H1 (cell line): ENCODE measurements at regions not wholly inside any gene's neighbourhood (a gene's known extent, or its start where the extent isn't known, plus 50 kb on each side); places are given as distances from the start of the nearest gene placed in this dataset.

ENCODE experiments used
- CTCF ChIA-PET: fragments of 300-600 bp; sonication (Branson Sonifier 250); formaldehyde crosslinking; loops from one replicate; lab custom pipeline; 2021; ENCODE audit not compliant: partially characterized antibody; lab: Charles Lee
- POLR2A ChIA-PET: fragments of 300-600 bp; sonication (Branson Sonifier 250); formaldehyde crosslinking; loops from one replicate; lab custom pipeline; 2021; ENCODE audit warnings: inconsistent platforms; ENCODE audit not compliant: partially characterized antibody; lab: Charles Lee
- DNase-seq, 2 experiments: peaks; one replicate each; pipeline versions ENCODE4 v3.0.0 to v3.0.0-alpha.2; 2010 to 2022; ENCODE audit warnings: low spot score in 2 of 2, low read depth in 1 of 2, mixed read lengths in 1 of 2
- FAIRE-seq: peaks from 2 replicates; lab custom pipeline; 2011; peaks lifted over from hg19 to GRCh38; lab: Jason Lieb, UNC
- H2AFZ ChIP-seq: 2 replicates; pipeline ENCODE4 v1.8.1; 2012; ENCODE audit warnings: low read length, inconsistent platforms
- H2AK5ac ChIP-seq: 2 replicates; pipeline ENCODE4 v1.6.1; 2013; ENCODE audit warnings: low read depth, low read length
- H2BK120ac ChIP-seq: replicated peaks from 2 replicates; pipeline ENCODE3; 2013; ENCODE audit warnings: low read depth, low read length, inconsistent platforms
- H2BK12ac ChIP-seq: 2 replicates; pipeline ENCODE4 v1.6.1; 2013; ENCODE audit warnings: low read depth, low read length
- H2BK15ac ChIP-seq: 2 replicates; pipeline ENCODE4 v1.6.1; 2013; ENCODE audit warnings: low read length
- H2BK20ac ChIP-seq: 2 replicates; pipeline ENCODE4 v1.6.1; 2013; ENCODE audit warnings: low read length
- H2BK5ac ChIP-seq: 2 replicates; pipeline ENCODE4 v1.6.1; 2013; ENCODE audit warnings: low read depth, low read length
- H3K14ac ChIP-seq: 2 replicates; pipeline ENCODE4 v1.6.1; 2013; ENCODE audit warnings: inconsistent platforms; ENCODE audit not compliant: insufficient read length
- H3K18ac ChIP-seq: 2 replicates; pipeline ENCODE4 v1.6.1; 2013; ENCODE audit warnings: low read length; ENCODE audit errors: extremely low read depth
- H3K23ac ChIP-seq: 2 replicates; pipeline ENCODE4 v1.6.1; 2013; ENCODE audit warnings: inconsistent platforms; ENCODE audit not compliant: insufficient read length
- H3K23me2 ChIP-seq: 2 replicates; pipeline ENCODE4 v1.6.1; 2013; ENCODE audit warnings: low read depth, low read length
- H3K27ac ChIP-seq: 2 replicates; pipeline ENCODE4 v1.6.1; 2011; ENCODE audit warnings: low read depth, low read length, inconsistent platforms
- H3K27me3 ChIP-seq, 4 experiments: replicated peaks in 1 of 4; 1 replicate in 1 of 4; 2 replicates in 3 of 4; pipeline versions ENCODE4 v1.6.1 to v1.8.1; 2011 to 2013; ENCODE audit warnings: low read length in 3 of 4, mild to moderate bottlenecking in 3 of 4, inconsistent platforms in 2 of 4, mixed read lengths in 2 of 4, moderate library complexity in 1 of 4; ENCODE audit not compliant: control insufficient read depth in 3 of 4, insufficient read depth in 3 of 4; ENCODE audit errors: extremely low read depth in 1 of 4
- H3K36me3 ChIP-seq, 4 experiments: 2 replicates each; pipeline versions ENCODE4 v1.6.1 to v1.8.1; 2011 to 2013; ENCODE audit warnings: mild to moderate bottlenecking in 4 of 4, low read length in 3 of 4, moderate library complexity in 2 of 4, control low read depth in 1 of 4, inconsistent platforms in 1 of 4; ENCODE audit not compliant: insufficient read depth in 4 of 4, control insufficient read depth in 2 of 4
- H3K4ac ChIP-seq: replicated peaks from 2 replicates; pipeline ENCODE3; 2013; ENCODE audit warnings: low read length, low read depth, mixed read lengths, inconsistent platforms; ENCODE audit not compliant: insufficient read length
- H3K4me1 ChIP-seq, 4 experiments: replicated peaks in 1 of 4; 1 replicate in 1 of 4; 2 replicates in 3 of 4; pipeline versions ENCODE4 v1.6.1 to v1.8.1; 2011 to 2013; ENCODE audit warnings: low read length in 3 of 4, inconsistent platforms in 2 of 4, mixed read lengths in 1 of 4; ENCODE audit not compliant: insufficient read depth in 4 of 4, control insufficient read depth in 3 of 4
- H3K4me2 ChIP-seq, 2 experiments: 2 replicates each; pipeline versions ENCODE4 v1.6.1 to v1.8.1; 2011 to 2013; ENCODE audit warnings: low read depth in 2 of 2, low read length in 2 of 2, control low read depth in 1 of 2, inconsistent platforms in 1 of 2, mild to moderate bottlenecking in 1 of 2; ENCODE audit not compliant: insufficient read depth in 1 of 2
- H3K4me3 ChIP-seq, 4 experiments: fragments of 200-600, 300-600 bp in 1 of 4; sonication (generic), shearing (Covaris generic), sonication (Bioruptor Twin) in 1 of 4; 2 replicates each; pipeline versions ENCODE4 v1.5.1 to v1.8.1; 2011 to 2016; ENCODE audit warnings: low read length in 4 of 4, low read depth in 3 of 4, control low read depth in 2 of 4, inconsistent platforms in 2 of 4, mild to moderate bottlenecking in 2 of 4, mixed read lengths in 1 of 4, moderate library complexity in 1 of 4; ENCODE audit not compliant: insufficient read depth in 2 of 4; ENCODE audit errors: extremely low read depth in 1 of 4
- H3K56ac ChIP-seq: replicated peaks from 2 replicates; pipeline ENCODE3; 2013; ENCODE audit warnings: low read depth, mild to moderate bottlenecking, mixed read lengths, low read length, inconsistent platforms; ENCODE audit not compliant: insufficient read length
- H3K79me1 ChIP-seq: 2 replicates; pipeline ENCODE4 v1.6.1; 2013; ENCODE audit warnings: low read depth, low read length, control low read depth
- H3K79me2 ChIP-seq, 2 experiments: 2 replicates each; pipeline versions ENCODE4 v1.6.1 to v1.8.1; 2012 to 2013; ENCODE audit warnings: low read length in 2 of 2, mild to moderate bottlenecking in 2 of 2, inconsistent platforms in 1 of 2; ENCODE audit not compliant: insufficient read depth in 2 of 2, control insufficient read depth in 1 of 2
- H3K9ac ChIP-seq, 4 experiments: replicated peaks in 1 of 4; 1 replicate in 1 of 4; 2 replicates in 3 of 4; pipeline versions ENCODE4 v1.6.1 to v1.8.1; 2011 to 2013; ENCODE audit warnings: low read depth in 3 of 4, low read length in 3 of 4, control low read depth in 2 of 4, mild to moderate bottlenecking in 2 of 4, moderate library complexity in 2 of 4, inconsistent platforms in 1 of 4; ENCODE audit errors: extremely low read depth in 1 of 4
- H3K9me3 ChIP-seq, 2 experiments: 2 replicates each; pipeline versions ENCODE4 v1.6.1 to v1.8.1; 2012 to 2013; ENCODE audit warnings: mild to moderate bottlenecking in 2 of 2, moderate library complexity in 2 of 2, control low read depth in 1 of 2, inconsistent platforms in 1 of 2, low read depth in 1 of 2, low read length in 1 of 2, mixed read lengths in 1 of 2; ENCODE audit not compliant: insufficient read depth in 2 of 2
- H4K20me1 ChIP-seq, 2 experiments: replicated peaks in 1 of 2; 2 replicates each; pipeline versions ENCODE3 to v1.8.1; 2011 to 2013; ENCODE audit warnings: inconsistent platforms in 2 of 2, low read length in 2 of 2, mild to moderate bottlenecking in 1 of 2; ENCODE audit not compliant: insufficient read depth in 2 of 2, control insufficient read depth in 1 of 2
- H4K5ac ChIP-seq: 2 replicates; pipeline ENCODE4 v1.6.1; 2013; ENCODE audit warnings: low read length, low read depth, mixed read lengths, inconsistent platforms; ENCODE audit not compliant: insufficient read length
- H4K8ac ChIP-seq: 2 replicates; pipeline ENCODE4 v1.8.0; 2013; ENCODE audit warnings: mild to moderate bottlenecking, moderate library complexity, low read length, inconsistent platforms; ENCODE audit not compliant: insufficient read depth; ENCODE audit errors: extremely low read depth
- H4K91ac ChIP-seq: replicated peaks from 2 replicates; pipeline ENCODE3; 2013; ENCODE audit warnings: low read length, mixed read lengths, inconsistent platforms; ENCODE audit not compliant: insufficient read length
- CBX5 ChIP-seq: fragments of 300-800, 300-1000 bp; sonication (generic); IDR thresholded peaks from 2 replicates; pipeline ENCODE4 v1.7.1; 2016; ENCODE audit warnings: antibody characterized with exemption, low read length, low read depth
- CHD2 ChIP-seq: IDR thresholded peaks from 2 replicates; pipeline ENCODE4 v1.6.1; 2012; ENCODE audit warnings: low read length, improper control_type of control experiment
- CREB1 ChIP-seq: IDR thresholded peaks from 2 replicates; pipeline ENCODE4 v1.6.1; 2012; ENCODE audit warnings: inconsistent platforms
- EP300 ChIP-seq, 2 experiments: IDR thresholded peaks; 1 replicate in 1 of 2; 2 replicates in 1 of 2; pipeline ENCODE4 v1.6.1; 2011 to 2012; ENCODE audit warnings: low read depth in 2 of 2, low read length in 2 of 2, mild to moderate bottlenecking in 2 of 2, borderline replicate concordance in 1 of 2, inconsistent platforms in 1 of 2, moderate library complexity in 1 of 2
- RXRA ChIP-seq: IDR thresholded peaks from 2 replicates; pipeline ENCODE4 v1.6.1; 2011; ENCODE audit warnings: low read depth, mild to moderate bottlenecking, low read length, moderate library complexity; ENCODE audit not compliant: insufficient read depth
- SIRT6 ChIP-seq: IDR thresholded peaks from one replicate; pipeline ENCODE4 v1.7.1; 2012; ENCODE audit warnings: low read length, inconsistent platforms
- SP2 ChIP-seq: IDR thresholded peaks from 2 replicates; pipeline ENCODE4 v1.6.1; 2012; ENCODE audit warnings: mild to moderate bottlenecking, low read length, inconsistent platforms
- TAF7 ChIP-seq: optimal IDR thresholded peaks from 2 replicates; pipeline ENCODE3; 2011; ENCODE audit warnings: low read depth, mild to moderate bottlenecking, inconsistent platforms, low read length, moderate library complexity, borderline replicate concordance
- TCF12 ChIP-seq: IDR thresholded peaks from 2 replicates; pipeline ENCODE4 v1.6.1; 2011; ENCODE audit warnings: low read depth, mild to moderate bottlenecking, low read length
- ZNF274 ChIP-seq: IDR thresholded peaks from 2 replicates; pipeline ENCODE4 v1.7.0; 2012; ENCODE audit warnings: low read length, borderline replicate concordance; ENCODE audit errors: extremely low read depth
- WGBS, 2 experiments: shearing (Covaris generic) in 1 of 2; methylation state at CpG; one replicate each; pipeline versions ENCODE4 v1.1.6 to v1.1.7; 2013 to 2015; ENCODE audit warnings: low lambda C conversion rate in 2 of 2, mixed read lengths in 2 of 2, inconsistent platforms in 1 of 2, low coverage in 1 of 2, missing lambda C conversion rate in 1 of 2; ENCODE audit not compliant: insufficient replicate concordance in 2 of 2, insufficient coverage in 1 of 2, insufficient read length in 1 of 2; ENCODE audit errors: extremely low coverage in 1 of 2, missing lambda C conversion rate in 1 of 2; 5-methylcytosine and 5-hydroxymethylcytosine counted together
- TF ChIP-seq, protein P1 (sequence below): IDR thresholded peaks from 2 replicates; pipeline ENCODE4 v1.6.1; 2012; ENCODE audit warnings: inconsistent platforms
- TF ChIP-seq, protein P2 (sequence below): IDR thresholded peaks from 2 replicates; pipeline ENCODE4 v1.6.1; 2012; ENCODE audit warnings: inconsistent platforms

DNA sequence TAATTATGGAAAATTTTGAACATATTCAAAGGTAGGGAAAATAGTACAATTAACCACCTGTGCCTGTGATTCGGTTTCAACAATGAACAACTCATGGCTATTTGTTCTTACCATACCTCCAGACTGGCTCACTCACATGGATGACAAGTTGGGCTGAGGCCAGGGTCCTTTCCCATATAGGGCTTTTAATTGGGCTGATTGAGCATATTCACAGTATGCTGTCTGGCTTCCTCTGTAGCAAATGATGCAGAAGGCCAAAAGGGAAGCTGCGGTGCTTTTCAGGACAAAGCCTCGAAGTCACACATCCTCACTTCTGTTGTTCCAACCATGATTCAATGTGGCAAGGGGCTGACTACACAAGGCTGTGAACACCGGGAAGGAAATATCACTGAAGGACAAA, 297.5 kb upstream of the SLC16A7 start:
- CTCF ChIA-PET: no interaction called here
- Histone ChIP-seq H2AFZ (no peak overlapping the region), H3K79me1 (no peaks in the 10 kb centered on the region), H2BK15ac (no peak overlapping the region), H2BK20ac (no peak overlapping the region), H3K27me3 (no peaks in the 10 kb centered on the region), H3K4me3 (no peak overlapping the region), H3K56ac (no peak overlapping the region), H3K23ac (no peak overlapping the region), H3K14ac (no peak overlapping the region), H2BK12ac (no peak overlapping the region), H3K9ac (no peak overlapping the region), H3K23me2 (no peaks in the 10 kb centered on the region), H4K8ac (no peak overlapping the region), H2BK5ac (no peak overlapping the region), H3K27ac (no peak overlapping the region), H3K79me2 (no peaks in the 10 kb centered on the region), H3K4ac (no peak overlapping the region), H2AK5ac (no peak overlapping the region), H4K5ac (no peak overlapping the region), H2BK120ac (no peak overlapping the region), H3K4me2 (no peak overlapping the region), H3K36me3 (no peaks in the 10 kb centered on the region), H3K18ac (no peak overlapping the region), H3K4me1 (no peaks in the 10 kb centered on the region), H3K9me3 (no peaks in the 10 kb centered on the region; a peak in 1 of 4 replicates), H4K91ac (no peak overlapping the region), H4K20me1 (no peaks in the 10 kb centered on the region)
- no peak for FAIRE-seq
- POLR2A ChIA-PET: interaction anchor here (0.6 kb wide), 1 partner anchor 16 kb away, joined by 3 read pairs; no protein-coding TSS in a partner anchor
- no peak for TF ChIP-seq ZNF274
- TF ChIP-seq TAF7: no peak
- no peak for TF ChIP-seq RXRA
- TF ChIP-seq, protein P1, sequence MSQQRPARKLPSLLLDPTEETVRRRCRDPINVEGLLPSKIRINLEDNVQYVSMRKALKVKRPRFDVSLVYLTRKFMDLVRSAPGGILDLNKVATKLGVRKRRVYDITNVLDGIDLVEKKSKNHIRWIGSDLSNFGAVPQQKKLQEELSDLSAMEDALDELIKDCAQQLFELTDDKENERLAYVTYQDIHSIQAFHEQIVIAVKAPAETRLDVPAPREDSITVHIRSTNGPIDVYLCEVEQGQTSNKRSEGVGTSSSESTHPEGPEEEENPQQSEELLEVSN: no peak
- no peak for TF ChIP-seq SP2
- TF ChIP-seq, protein P2, sequence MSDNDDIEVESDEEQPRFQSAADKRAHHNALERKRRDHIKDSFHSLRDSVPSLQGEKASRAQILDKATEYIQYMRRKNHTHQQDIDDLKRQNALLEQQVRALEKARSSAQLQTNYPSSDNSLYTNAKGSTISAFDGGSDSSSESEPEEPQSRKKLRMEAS: no peak
- no peak for TF ChIP-seq CBX5
- TF ChIP-seq CREB1: no peak
- no peak for TF ChIP-seq TCF12
- TF ChIP-seq CHD2: no peak
- no peak for TF ChIP-seq SIRT6
- no peak for TF ChIP-seq EP300 (IDR thresholded peaks at IDR 0.05; ENCODE audit: borderline replicate concordance in 1 of 2, low read depth in 2 of 2, low read length in 2 of 2)
- 86% methylated on average over 4 of the region's 4 CpGs; no CpG with 5 or more reads in 1 of the 2 experiments for WGBS, 2 experiments
- DNase-seq: no peak
